CD4-positive, alpha-beta memory T cell (primary cell): ENCODE measurements at regions not wholly inside any gene's neighbourhood (a gene's known extent, or its start where the extent isn't known, plus 50 kb on each side); places are given as distances from the start of the nearest gene placed in this dataset.

ENCODE experiments used
- CTCF ChIA-PET: fragments of 350-600 bp; sonication (Branson Sonifier 250); formaldehyde crosslinking; loops from one replicate; lab custom pipeline; 2021; ENCODE audit warnings: inconsistent platforms; ENCODE audit not compliant: partially characterized antibody; lab: Charles Lee
- POLR2A ChIA-PET: fragments of 350-600 bp; sonication (Branson Sonifier 250); formaldehyde crosslinking; loops from one replicate; lab custom pipeline; 2021; ENCODE audit not compliant: partially characterized antibody; lab: Charles Lee
- DNase-seq, 5 donors: peaks; one replicate each; pipeline versions ENCODE4 v3.0.0 to v3.0.0-alpha.2; 2020 to 2022; ENCODE audit warnings: mixed read lengths in 1 of 5
- H3K27ac ChIP-seq: one replicate; pipeline ENCODE4 v1.7.0; 2013; ENCODE audit warnings: low read depth, low read length
- H3K27me3 ChIP-seq: 2 replicates; pipeline ENCODE4 v1.7.0; 2013; ENCODE audit warnings: mild to moderate bottlenecking, low read length, moderate library complexity; ENCODE audit not compliant: insufficient read depth
- H3K36me3 ChIP-seq: 2 replicates; pipeline ENCODE4 v1.7.0; 2013; ENCODE audit warnings: mild to moderate bottlenecking, low read length, moderate library complexity; ENCODE audit not compliant: insufficient read depth
- H3K4me1 ChIP-seq: 2 replicates; pipeline ENCODE4 v1.7.0; 2013; ENCODE audit warnings: mild to moderate bottlenecking, low read length, moderate library complexity; ENCODE audit not compliant: insufficient read depth
- H3K4me3 ChIP-seq, 2 donors: one replicate each; pipeline ENCODE4 v1.7.0; 2013; ENCODE audit warnings: low read length in 2 of 2, mild to moderate bottlenecking in 1 of 2
- H3K9me3 ChIP-seq, 2 donors: one replicate each; pipeline ENCODE4 v1.7.0; 2013; ENCODE audit warnings: low read length in 2 of 2, control low read depth in 1 of 2; ENCODE audit not compliant: control insufficient read depth in 1 of 2
- H3K27ac Mint-ChIP-seq, 7 donors: one replicate each; pipeline ENCODE4 v1.8.0; 2020 to 2021; ENCODE audit warnings: mixed read lengths in 7 of 7, mild to moderate bottlenecking in 6 of 7, inconsistent platforms in 3 of 7, moderate library complexity in 3 of 7
- H3K27me3 Mint-ChIP-seq, 2 donors: one replicate each; pipeline ENCODE4 v1.8.0; 2020 to 2021; ENCODE audit warnings: mixed read lengths in 2 of 2
- H3K36me3 Mint-ChIP-seq, 2 donors: one replicate each; pipeline ENCODE4 v1.8.0; 2020 to 2021; ENCODE audit warnings: mixed read lengths in 2 of 2, inconsistent platforms in 1 of 2, mild to moderate bottlenecking in 1 of 2
- H3K4me1 Mint-ChIP-seq, 4 donors: one replicate each; pipeline ENCODE4 v1.8.0; 2020 to 2021; ENCODE audit warnings: mixed read lengths in 4 of 4, mild to moderate bottlenecking in 1 of 4
- H3K4me3 Mint-ChIP-seq, 8 donors: one replicate each; pipeline ENCODE4 v1.8.0; 2020 to 2021; ENCODE audit warnings: mixed read lengths in 8 of 8, mild to moderate bottlenecking in 7 of 8, moderate library complexity in 6 of 8, inconsistent platforms in 3 of 8
- H3K9me3 Mint-ChIP-seq, 8 donors: one replicate each; pipeline ENCODE4 v1.8.0; 2020 to 2021; ENCODE audit warnings: mixed read lengths in 8 of 8, mild to moderate bottlenecking in 5 of 8, inconsistent platforms in 3 of 8, moderate library complexity in 1 of 8
- intact Hi-C: fragments of 100-400 bp; cut with micrococcal nuclease; formaldehyde crosslinking; loops from one replicate; pipeline ENCODE4 v1.15.1; 2023

DNA sequence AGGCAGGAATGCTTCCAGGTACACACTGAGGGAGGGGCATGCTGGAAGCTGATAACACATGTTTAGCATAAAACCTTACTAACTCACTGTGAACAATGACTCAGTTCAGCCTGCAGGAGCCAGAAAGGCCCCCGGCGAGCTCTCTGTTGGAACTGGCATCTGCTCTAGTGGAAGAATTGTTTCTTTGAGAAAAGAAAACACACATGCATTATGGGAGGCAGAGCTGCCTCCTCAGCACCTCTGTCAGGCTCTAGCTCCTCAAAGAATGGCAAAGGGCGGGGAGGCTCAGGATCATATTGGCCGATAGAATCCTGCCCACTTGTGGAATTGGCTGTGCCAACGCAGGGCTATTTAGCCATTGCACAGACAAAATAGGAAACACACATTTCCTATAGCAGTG lies 338.3 kb downstream of the CXCL12 start:
- Histone ChIP-seq H3K9me3 (no peaks in the 10 kb centered on the region), H3K36me3 (no peaks in the 10 kb centered on the region), H3K27ac (no peak overlapping the region), H3K4me3 (no peak overlapping the region), H3K27me3 (no peaks in the 10 kb centered on the region), H3K4me1 (no peaks in the 10 kb centered on the region)
- POLR2A ChIA-PET, result no interaction called here
- Mint-ChIP-seq H3K9me3 (no peaks in the 10 kb centered on the region), H3K27ac (no peak overlapping the region), H3K4me1 (peaks cover 0 to 2% (median 0%) of the 10 kb centered on the region in 4 donors), H3K36me3 (no peaks in the 10 kb centered on the region), H3K4me3 (no peak overlapping the region), H3K27me3 (peaks cover 12 to 20% of the 10 kb centered on the region in 2 donors)
- CTCF ChIA-PET, result interaction anchor here (0.8 kb wide), 1 partner anchor 357 kb away, joined by 5 read pairs; no protein-coding TSS in a partner anchor
- DNase-seq, result no peak
- intact Hi-C loops, result no loop called here

GRCh38 chr10:44045020-44045419 lies 339.9 kb downstream of the CXCL12 start:
- CTCF ChIA-PET, result no interaction called here
- intact Hi-C loops, result no loop called here

GRCh38 chr10:44044549-44044948 lies 340.3 kb downstream of the CXCL12 start:
- ChIA-PET POLR2A (no interaction called here), CTCF (no interaction called here)
- Histone ChIP-seq H3K36me3 (no peaks in the 10 kb centered on the region), H3K4me3 (no peak overlapping the region), H3K4me1 (no peaks in the 10 kb centered on the region), H3K27ac (no peak overlapping the region), H3K27me3 (no peaks in the 10 kb centered on the region), H3K9me3 (no peaks in the 10 kb centered on the region)
- no peak for DNase-seq
- H3K27ac Mint-ChIP-seq, result peak overlapping the region in 1 of 7 donors; percentile 19
- no peaks in the 10 kb centered on the region for H3K36me3 Mint-ChIP-seq
- intact Hi-C loops, result no loop called here
- peaks cover 11 to 14% of the 10 kb centered on the region in 2 donors for H3K27me3 Mint-ChIP-seq
- peaks cover 0 to 2% (median 0%) of the 10 kb centered on the region in 4 donors for H3K4me1 Mint-ChIP-seq
- H3K4me3 Mint-ChIP-seq, result no peak overlapping the region
- peaks cover 0 to 2% (median 0%) of the 10 kb centered on the region in 8 donors for H3K9me3 Mint-ChIP-seq

More at GRCh38 chr10:44045020-44045419, 339.9 kb downstream of the CXCL12 start:
- H3K27ac ChIP-seq, result no peak overlapping the region
- no peak overlapping the region for H3K4me3 ChIP-seq
- H3K36me3 Mint-ChIP-seq, result no peaks in the 10 kb centered on the region
- H3K27ac Mint-ChIP-seq, result no peak overlapping the region
- H3K4me3 Mint-ChIP-seq, result no peak overlapping the region
- POLR2A ChIA-PET, result no interaction called here
- no peaks in the 10 kb centered on the region for H3K27me3 ChIP-seq
- no peaks in the 10 kb centered on the region for H3K36me3 ChIP-seq
- DNase-seq, result no peak
- no peaks in the 10 kb centered on the region for H3K4me1 ChIP-seq
- H3K9me3 ChIP-seq, result no peaks in the 10 kb centered on the region
- peaks cover 0 to 2% (median 0%) of the 10 kb centered on the region in 8 donors for H3K9me3 Mint-ChIP-seq
- peaks cover 11 to 17% of the 10 kb centered on the region in 2 donors for H3K27me3 Mint-ChIP-seq
- peaks cover 0 to 2% (median 0%) of the 10 kb centered on the region in 4 donors for H3K4me1 Mint-ChIP-seq

DNA sequence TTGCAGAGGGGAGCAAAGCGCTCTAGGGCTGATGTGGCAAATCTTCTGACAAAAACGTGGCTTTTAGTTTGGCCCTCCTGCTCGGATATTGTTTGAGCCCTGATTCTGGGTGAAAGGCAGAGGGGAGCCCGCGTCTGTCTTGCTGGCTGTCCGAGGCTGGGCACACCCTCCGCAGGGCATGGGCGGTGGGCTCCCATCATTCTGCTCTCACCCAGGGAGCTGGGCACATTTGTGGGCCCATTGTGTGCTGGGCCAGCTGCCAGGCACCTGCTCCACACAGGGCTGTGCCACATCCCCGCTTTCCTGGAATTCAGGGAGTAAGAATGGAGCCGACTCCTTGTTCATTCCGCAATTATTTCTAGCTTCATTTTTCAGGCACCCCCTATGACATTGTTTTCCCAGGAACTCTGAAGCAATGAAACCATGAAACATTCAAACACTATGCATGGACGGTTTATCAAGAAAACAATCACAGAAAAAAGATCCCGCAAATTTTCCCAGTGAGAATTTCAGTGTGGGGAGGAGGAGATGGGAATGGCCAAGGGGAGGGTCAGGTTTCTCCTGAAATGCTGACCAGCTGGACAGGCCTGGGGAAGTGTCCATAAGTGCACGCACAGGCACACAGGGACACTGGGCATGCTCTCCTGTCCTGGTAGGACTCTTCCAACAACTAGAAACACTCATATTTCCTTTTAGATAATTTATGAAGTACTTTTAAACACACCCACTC lies 341.1 kb downstream of the CXCL12 start:
- Mint-ChIP-seq H3K36me3 (no peaks in the 10 kb centered on the region), H3K4me1 (peaks cover 0 to 2% (median 0%) of the 10 kb centered on the region in 4 donors), H3K27me3 (peaks cover 10 to 14% of the 10 kb centered on the region in 2 donors), H3K27ac (no peak overlapping the region), H3K9me3 (peaks cover 0 to 2% (median 0%) of the 10 kb centered on the region in 8 donors), H3K4me3 (no peak overlapping the region)
- no peaks in the 10 kb centered on the region for H3K36me3 ChIP-seq
- ChIA-PET POLR2A (no interaction called here), CTCF (no interaction called here)
- no peaks in the 10 kb centered on the region for H3K9me3 ChIP-seq
- no peak overlapping the region for H3K27ac ChIP-seq
- no peaks in the 10 kb centered on the region for H3K27me3 ChIP-seq
- H3K4me3 ChIP-seq, result no peak overlapping the region
- DNase-seq, result no peak
- H3K4me1 ChIP-seq, result no peaks in the 10 kb centered on the region
- intact Hi-C loops, result no loop called here

DNA sequence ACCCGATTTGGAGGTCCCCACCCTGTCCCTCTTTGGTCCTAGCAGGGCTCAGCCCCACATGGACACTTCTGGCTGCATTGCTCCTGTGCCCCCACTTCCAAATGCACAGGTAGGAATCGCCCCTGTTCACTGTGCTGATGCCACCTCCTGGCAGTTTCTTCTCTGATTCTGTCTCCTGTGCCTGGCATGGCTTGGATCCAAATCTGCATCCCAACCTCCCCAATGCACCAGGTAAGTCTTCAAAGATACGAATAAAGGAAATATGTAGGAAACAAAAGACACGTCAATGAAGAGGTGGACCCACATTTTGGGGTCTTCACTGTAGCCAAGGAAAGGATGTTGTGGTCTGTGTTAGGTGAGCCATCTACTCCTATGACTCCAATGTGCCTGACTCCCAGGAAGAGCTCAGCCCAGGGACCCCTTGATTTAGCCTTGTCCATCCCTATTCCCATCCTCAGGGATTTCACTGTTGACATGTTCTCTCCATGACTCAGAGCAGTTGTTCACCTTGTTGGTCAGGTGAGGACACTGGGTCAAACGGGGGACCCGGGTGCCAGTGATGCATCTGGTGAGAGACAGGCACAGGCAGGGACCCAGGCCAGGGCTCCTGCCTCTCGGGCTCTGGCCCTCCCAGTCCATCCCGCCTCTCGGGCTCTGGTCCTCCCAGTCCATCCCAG lies 341.8 kb downstream of the CXCL12 start:
- peaks cover 9 to 13% of the 10 kb centered on the region in 2 donors for H3K27me3 Mint-ChIP-seq
- ChIA-PET CTCF (interaction anchor here (0.8 kb wide), 1 partner anchor 353 kb away, joined by 3 read pairs; no protein-coding TSS in a partner anchor), POLR2A (no interaction called here)
- Histone ChIP-seq H3K9me3 (no peaks in the 10 kb centered on the region), H3K36me3 (no peaks in the 10 kb centered on the region), H3K4me1 (no peaks in the 10 kb centered on the region), H3K27ac (no peak overlapping the region), H3K4me3 (no peak overlapping the region), H3K27me3 (no peaks in the 10 kb centered on the region)
- peaks cover 0 to 2% (median 0%) of the 10 kb centered on the region in 4 donors for H3K4me1 Mint-ChIP-seq
- H3K4me3 Mint-ChIP-seq, result no peak overlapping the region
- no peak for DNase-seq
- intact Hi-C loops, result no loop called here
- peaks cover 0 to 2% (median 0%) of the 10 kb centered on the region in 8 donors for H3K9me3 Mint-ChIP-seq
- H3K27ac Mint-ChIP-seq, result no peak overlapping the region
- H3K36me3 Mint-ChIP-seq, result no peaks in the 10 kb centered on the region

GRCh38 chr10:44042075-44042770 lies 342.7 kb downstream of the CXCL12 start:
- Mint-ChIP-seq H3K36me3 (no peaks in the 10 kb centered on the region), H3K4me1 (peaks cover 0 to under 1% (median 0%) of the 10 kb centered on the region in 4 donors), H3K27me3 (peaks cover 3 to 5% of the 10 kb centered on the region in 2 donors), H3K27ac (no peak overlapping the region), H3K9me3 (peaks cover 0 to 3% (median 0%) of the 10 kb centered on the region in 8 donors), H3K4me3 (no peak overlapping the region)
- ChIA-PET POLR2A (no interaction called here), CTCF (interaction anchor here (0.8 kb wide), 1 partner anchor 353 kb away, joined by 3 read pairs; no protein-coding TSS in a partner anchor)
- Histone ChIP-seq H3K4me3 (no peak overlapping the region), H3K27ac (no peak overlapping the region), H3K27me3 (no peaks in the 10 kb centered on the region), H3K4me1 (no peaks in the 10 kb centered on the region), H3K36me3 (no peaks in the 10 kb centered on the region), H3K9me3 (no peaks in the 10 kb centered on the region)
- intact Hi-C loops, result no loop called here
- DNase-seq, result no peak

DNA sequence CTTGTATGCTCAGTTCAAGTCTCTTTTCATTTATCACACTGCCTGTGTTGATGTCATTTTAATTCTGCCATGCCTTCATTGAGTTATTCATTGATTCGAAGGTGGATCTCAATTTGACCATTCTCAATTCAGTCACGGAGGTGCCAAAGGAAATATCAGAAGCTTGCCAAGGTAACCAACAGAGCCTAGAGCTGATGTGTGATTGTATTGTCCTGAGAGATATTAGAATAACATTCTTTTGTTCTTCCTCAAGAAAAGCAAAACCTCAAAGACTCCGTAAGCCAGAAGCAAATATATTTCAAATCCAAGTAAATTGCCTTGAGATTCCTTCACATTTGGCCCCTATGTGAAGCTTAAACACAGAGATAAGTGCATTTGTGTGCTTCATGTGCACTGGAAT lies 345.3 kb downstream of the CXCL12 start:
- Mint-ChIP-seq H3K4me3 (no peak overlapping the region), H3K9me3 (peaks cover 0 to 3% (median 0%) of the 10 kb centered on the region in 8 donors), H3K4me1 (no peaks in the 10 kb centered on the region), H3K27me3 (peaks cover 1 to 11% of the 10 kb centered on the region in 2 donors), H3K27ac (no peak overlapping the region), H3K36me3 (no peaks in the 10 kb centered on the region)
- CTCF ChIA-PET, result interaction anchor here (1.2 kb wide), 1 partner anchor 10 kb away, joined by 3 read pairs; no protein-coding TSS in a partner anchor
- Histone ChIP-seq H3K27ac (no peak overlapping the region), H3K4me1 (no peaks in the 10 kb centered on the region), H3K4me3 (no peak overlapping the region), H3K9me3 (no peaks in the 10 kb centered on the region), H3K36me3 (no peaks in the 10 kb centered on the region), H3K27me3 (no peaks in the 10 kb centered on the region)
- POLR2A ChIA-PET, result no interaction called here
- no peak for DNase-seq
- intact Hi-C loops, result no loop called here
